Body of pancreas (tissue), 4 donors: ENCODE measurements at regions not wholly inside any gene's neighbourhood (a gene's known extent, or its start where the extent isn't known, plus 50 kb on each side); places are given as distances from the start of the nearest gene placed in this dataset.

Source experiments
- CTCF ChIP-seq, 7 experiments: fragments of 450-650 bp in 4 of 7; fragments of 200-600 bp in 3 of 7; sonication (generic) in 3 of 7; IDR thresholded peaks; one replicate each; pipeline ENCODE4 v1.5.1; 2016 to 2019; ENCODE audit warnings: antibody characterized with exemption in 7 of 7
- POLR2A ChIP-seq, 3 donors: fragments of 450-650 bp; IDR thresholded peaks; one replicate each; pipeline ENCODE4 v1.6.1; 2016; ENCODE audit warnings: antibody characterized with exemption in 3 of 3, mild to moderate bottlenecking in 2 of 3

GRCh38 chr22:49181431-49181830, 646.2 kb downstream of the BRD1 start:
- TF ChIP-seq CTCF (IDR thresholded peaks at IDR 0.05) (no peak), POLR2A (IDR thresholded peaks at IDR 0.05) (no peak)
